Keratinocyte (primary cell): ENCODE measurements at regions not wholly inside any gene's neighbourhood (a gene's known extent, or its start where the extent isn't known, plus 50 kb on each side); places are given as distances from the start of the nearest gene placed in this dataset.

Source experiments
- DNase-seq: peaks from one replicate; pipeline ENCODE4 v3.0.0-alpha.2; 2011; ENCODE audit warnings: low read depth, missing footprints, low spot score
- FAIRE-seq: peaks from 2 replicates; lab custom pipeline; 2011; peaks lifted over from hg19 to GRCh38; lab: Jason Lieb, UNC
- H2AFZ ChIP-seq: 2 replicates; pipeline ENCODE4 v1.6.0; 2012; ENCODE audit warnings: low read length, control low read depth, inconsistent platforms; ENCODE audit not compliant: control insufficient read depth
- H3K27ac ChIP-seq: 2 replicates; pipeline ENCODE4 v1.5.1; 2011; ENCODE audit warnings: low read length; ENCODE audit not compliant: control insufficient read depth, insufficient read depth
- H3K27me3 ChIP-seq: 3 replicates; pipeline ENCODE4 v1.6.0; 2011; ENCODE audit warnings: low read length; ENCODE audit not compliant: control insufficient read depth, insufficient read depth; ENCODE audit errors: extremely low read depth
- H3K36me3 ChIP-seq, 2 experiments: 2 replicates in 1 of 2; 3 replicates in 1 of 2; pipeline ENCODE4 v1.5.1; 2011; ENCODE audit warnings: low read length in 2 of 2, mild to moderate bottlenecking in 1 of 2; ENCODE audit not compliant: control insufficient read depth in 2 of 2, insufficient read depth in 2 of 2; ENCODE audit errors: extremely low read depth in 1 of 2
- H3K4me1 ChIP-seq: 3 replicates; pipeline ENCODE4 v1.5.1; 2011; ENCODE audit warnings: low read length; ENCODE audit not compliant: control insufficient read depth, insufficient read depth; ENCODE audit errors: extremely low read depth
- H3K4me2 ChIP-seq: 3 replicates; pipeline ENCODE4 v1.6.0; 2011; ENCODE audit warnings: low read depth, low read length; ENCODE audit not compliant: control insufficient read depth, insufficient read depth; ENCODE audit errors: extremely low read depth
- H3K4me3 ChIP-seq, 3 experiments: fragments of 200-600 bp in 1 of 3; sonication (generic) in 1 of 3; 2 replicates in 2 of 3; 3 replicates in 1 of 3; pipeline ENCODE4 v1.5.1; 2011 to 2016; ENCODE audit warnings: low read length in 3 of 3, mild to moderate bottlenecking in 3 of 3, control low read depth in 2 of 3, inconsistent platforms in 1 of 3, low read depth in 1 of 3, mixed read lengths in 1 of 3, mixed run types in 1 of 3, moderate library complexity in 1 of 3; ENCODE audit not compliant: control insufficient read depth in 2 of 3, insufficient read depth in 2 of 3; ENCODE audit errors: extremely low read depth in 1 of 3
- H3K79me2 ChIP-seq: 2 replicates; pipeline ENCODE4 v1.6.0; 2012; ENCODE audit warnings: low read length; ENCODE audit not compliant: control insufficient read depth, insufficient read depth
- H3K9ac ChIP-seq: 3 replicates; pipeline ENCODE4 v1.6.0; 2011; ENCODE audit warnings: low read length; ENCODE audit not compliant: control insufficient read depth, insufficient read depth; ENCODE audit errors: extremely low read depth
- H3K9me1 ChIP-seq: 3 replicates; pipeline ENCODE4 v1.6.0; 2011; ENCODE audit warnings: low read length; ENCODE audit not compliant: control insufficient read depth, insufficient read depth; ENCODE audit errors: extremely low read depth
- H3K9me3 ChIP-seq: 2 replicates; pipeline ENCODE4 v1.5.1; 2012; ENCODE audit warnings: low read depth, low read length; ENCODE audit not compliant: control insufficient read depth
- H4K20me1 ChIP-seq: 3 replicates; pipeline ENCODE4 v1.6.0; 2011; ENCODE audit warnings: low read length; ENCODE audit not compliant: control insufficient read depth, insufficient read depth; ENCODE audit errors: extremely low read depth
- EZH2 ChIP-seq: IDR thresholded peaks from one replicate; pipeline ENCODE4 v1.6.1; 2012; ENCODE audit warnings: inconsistent platforms, mild to moderate bottlenecking, low read length, moderate library complexity
- dilution Hi-C: fragments of 300-500 bp; cut with MboI; formaldehyde crosslinking; loops from one replicate; pipeline ENCODE4 v1.7.0; 2020; ENCODE audit warnings: low sequenced_read_pairs; ENCODE audit not compliant: extremely low pct_ligation_motif_present
- TF ChIP-seq, protein P1 (sequence below), 3 experiments: IDR thresholded peaks in 1 of 3; conservative IDR thresholded peaks in 1 of 3; optimal IDR thresholded peaks in 1 of 3; 2 replicates in 2 of 3; 3 replicates in 1 of 3; pipeline versions ENCODE3 to v1.5.1; 2011; ENCODE audit warnings: low read length in 3 of 3, mild to moderate bottlenecking in 3 of 3, moderate library complexity in 2 of 3, control low read depth in 1 of 3, inconsistent platforms in 1 of 3; ENCODE audit not compliant: insufficient read depth in 2 of 3; ENCODE audit errors: extremely low read depth in 1 of 3

GRCh38 chr4:27701606-27702005, 841.0 kb downstream of the STIM2 start:
- Histone ChIP-seq H4K20me1 (no peaks in the 10 kb centered on the region), H3K27me3 (no peaks in the 10 kb centered on the region), H3K4me1 (no peaks in the 10 kb centered on the region), H3K79me2 (no peaks in the 10 kb centered on the region), H3K4me3 (no peak overlapping the region), H3K27ac (no peak overlapping the region), H3K9ac (no peak overlapping the region), H3K9me3 (no peaks in the 10 kb centered on the region), H2AFZ (no peak overlapping the region), H3K4me2 (no peak overlapping the region), H3K36me3 (no peaks in the 10 kb centered on the region), H3K9me1 (no peaks in the 10 kb centered on the region)
- FAIRE-seq (no peak), DNase-seq (no peak)
- dilution Hi-C loops, result no loop called here
- TF ChIP-seq EZH2, result no peak
- TF ChIP-seq, protein P1, sequence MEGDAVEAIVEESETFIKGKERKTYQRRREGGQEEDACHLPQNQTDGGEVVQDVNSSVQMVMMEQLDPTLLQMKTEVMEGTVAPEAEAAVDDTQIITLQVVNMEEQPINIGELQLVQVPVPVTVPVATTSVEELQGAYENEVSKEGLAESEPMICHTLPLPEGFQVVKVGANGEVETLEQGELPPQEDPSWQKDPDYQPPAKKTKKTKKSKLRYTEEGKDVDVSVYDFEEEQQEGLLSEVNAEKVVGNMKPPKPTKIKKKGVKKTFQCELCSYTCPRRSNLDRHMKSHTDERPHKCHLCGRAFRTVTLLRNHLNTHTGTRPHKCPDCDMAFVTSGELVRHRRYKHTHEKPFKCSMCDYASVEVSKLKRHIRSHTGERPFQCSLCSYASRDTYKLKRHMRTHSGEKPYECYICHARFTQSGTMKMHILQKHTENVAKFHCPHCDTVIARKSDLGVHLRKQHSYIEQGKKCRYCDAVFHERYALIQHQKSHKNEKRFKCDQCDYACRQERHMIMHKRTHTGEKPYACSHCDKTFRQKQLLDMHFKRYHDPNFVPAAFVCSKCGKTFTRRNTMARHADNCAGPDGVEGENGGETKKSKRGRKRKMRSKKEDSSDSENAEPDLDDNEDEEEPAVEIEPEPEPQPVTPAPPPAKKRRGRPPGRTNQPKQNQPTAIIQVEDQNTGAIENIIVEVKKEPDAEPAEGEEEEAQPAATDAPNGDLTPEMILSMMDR (optimal IDR thresholded peaks at IDR 0.05 in 1 of 3, IDR thresholded peaks at IDR 0.05 in 1 of 3, conservative IDR thresholded peaks at IDR 0.05 in 1 of 3; ENCODE audit: extremely low read depth in 1 of 3, insufficient read depth in 2 of 3, low read length in 3 of 3), result no peak

- Histone ChIP-seq H3K9me1 (no peaks in the 10 kb centered on the region), H3K4me2 (no peak overlapping the region), H4K20me1 (no peaks in the 10 kb centered on the region), H2AFZ (no peak overlapping the region), H3K4me3 (no peak overlapping the region), H3K27me3 (no peaks in the 10 kb centered on the region), H3K27ac (no peak overlapping the region), H3K4me1 (no peaks in the 10 kb centered on the region), H3K79me2 (no peaks in the 10 kb centered on the region), H3K9me3 (no peaks in the 10 kb centered on the region), H3K36me3 (no peaks in the 10 kb centered on the region), H3K9ac (no peak overlapping the region)
- dilution Hi-C loops, result no loop called here
- no peak for TF ChIP-seq EZH2
- TF ChIP-seq, protein P1 (optimal IDR thresholded peaks at IDR 0.05 in 1 of 3, IDR thresholded peaks at IDR 0.05 in 1 of 3, conservative IDR thresholded peaks at IDR 0.05 in 1 of 3; ENCODE audit: extremely low read depth in 1 of 3, insufficient read depth in 2 of 3, low read length in 3 of 3), result peak in 1 of 3 experiments; percentile 27
- DNase-seq (no peak), FAIRE-seq (no peak)
Observed at GRCh38 chr4:27702730-27703431, 842.2 kb downstream of the STIM2 start.
